HepG2 (cell line): ENCODE measurements at regions not wholly inside any gene's neighbourhood (a gene's known extent, or its start where the extent isn't known, plus 50 kb on each side); places are given as distances from the start of the nearest gene placed in this dataset.

ENCODE experiments used
- FOSL1 ChIP-seq: sonication (generic); formaldehyde crosslinking; IDR thresholded peaks from 2 replicates; pipeline ENCODE4 v1.9.0; 2021; ENCODE audit warnings: missing genetic modification reagents, borderline replicate concordance
- HDAC1 ChIP-seq: sonication (generic); formaldehyde crosslinking; IDR thresholded peaks from 2 replicates; pipeline ENCODE4 v1.5.1; 2020; ENCODE audit warnings: mild to moderate bottlenecking, missing genetic modification reagents
- KDM5B ChIP-seq: sonication (generic); formaldehyde crosslinking; IDR thresholded peaks from 2 replicates; pipeline ENCODE4 v1.4.0; 2020; ENCODE audit warnings: missing genetic modification reagents, mild to moderate bottlenecking, borderline replicate concordance
- NR2F2 ChIP-seq: IDR thresholded peaks from 2 replicates; pipeline ENCODE4 v1.6.1; 2012; ENCODE audit warnings: low read depth, inconsistent platforms, borderline replicate concordance
- POGZ ChIP-seq: sonication (generic); formaldehyde crosslinking; IDR thresholded peaks from 2 replicates; pipeline ENCODE4 v1.4.0; 2020; ENCODE audit warnings: mild to moderate bottlenecking, missing genetic modification reagents
- TAF15 ChIP-seq: fragments of 200-400 bp; formaldehyde crosslinking; IDR thresholded peaks from one replicate; pipeline ENCODE4 v1.6.1; 2018; ENCODE audit warnings: mild to moderate bottlenecking, low read depth, low read length; ENCODE audit not compliant: poor library complexity, severe bottlenecking
- TARDBP ChIP-seq: sonication (generic); formaldehyde crosslinking; IDR thresholded peaks from 2 replicates; pipeline ENCODE4 v1.8.0; 2022; ENCODE audit warnings: mild to moderate bottlenecking, missing genetic modification reagents
- THAP7 ChIP-seq: sonication (generic); formaldehyde crosslinking; IDR thresholded peaks from 2 replicates; pipeline ENCODE4 v1.8.1; 2023; ENCODE audit warnings: mild to moderate bottlenecking, missing genetic modification reagents
- ZFP36L2 ChIP-seq: sonication (generic); formaldehyde crosslinking; IDR thresholded peaks from 2 replicates; pipeline ENCODE4 v1.4.0; 2020; ENCODE audit warnings: missing genetic modification reagents
- ZFX ChIP-seq: sonication (generic); formaldehyde crosslinking; IDR thresholded peaks from 2 replicates; pipeline ENCODE4 v1.4.0; 2020; ENCODE audit warnings: mild to moderate bottlenecking, low read depth, missing genetic modification reagents, moderate library complexity
- ZKSCAN5 ChIP-seq: sonication (generic); formaldehyde crosslinking; IDR thresholded peaks from 2 replicates; pipeline ENCODE4 v1.5.1; 2020; ENCODE audit warnings: mild to moderate bottlenecking, missing genetic modification reagents
- ZNF101 ChIP-seq: sonication (generic); formaldehyde crosslinking; IDR thresholded peaks from 2 replicates; pipeline ENCODE4 v1.4.0; 2020; ENCODE audit warnings: mild to moderate bottlenecking, low read depth, missing genetic modification reagents, borderline replicate concordance
- ZNF256 ChIP-seq: sonication (generic); formaldehyde crosslinking; conservative IDR thresholded peaks from 2 replicates; pipeline ENCODE4 v1.4.0; 2020; ENCODE audit warnings: missing genetic modification reagents
- ZNF460 ChIP-seq: sonication (generic); formaldehyde crosslinking; IDR thresholded peaks from 2 replicates; pipeline ENCODE4 v1.5.1; 2020; ENCODE audit warnings: missing genetic modification reagents, mild to moderate bottlenecking, borderline replicate concordance
- ZNF615 ChIP-seq: sonication (generic); formaldehyde crosslinking; IDR thresholded peaks from 2 replicates; pipeline ENCODE4 v1.5.0; 2020; ENCODE audit warnings: mild to moderate bottlenecking, missing genetic modification reagents, borderline replicate concordance
- ZNF713 ChIP-seq: sonication (generic); formaldehyde crosslinking; IDR thresholded peaks from 2 replicates; pipeline ENCODE4 v1.4.0; 2020; ENCODE audit warnings: mild to moderate bottlenecking, missing genetic modification reagents
- ZNF740 ChIP-seq: sonication (generic); formaldehyde crosslinking; IDR thresholded peaks from 2 replicates; pipeline ENCODE4 v1.4.0; 2020; ENCODE audit warnings: missing genetic modification reagents
- ZNF780A ChIP-seq: sonication (generic); formaldehyde crosslinking; IDR thresholded peaks from 2 replicates; pipeline ENCODE4 v1.8.0; 2022; ENCODE audit warnings: mild to moderate bottlenecking, missing genetic modification reagents, moderate library complexity
- ZNF841 ChIP-seq: sonication (generic); formaldehyde crosslinking; IDR thresholded peaks from 2 replicates; pipeline ENCODE4 v1.8.1; 2023; ENCODE audit warnings: missing genetic modification reagents, borderline replicate concordance
- TF ChIP-seq, protein P1 (sequence below): sonication (generic); formaldehyde crosslinking; conservative IDR thresholded peaks from 2 replicates; pipeline ENCODE4 v1.8.0; 2022; ENCODE audit warnings: missing genetic modification reagents
- TF ChIP-seq, protein P2 (sequence below): sonication (generic); formaldehyde crosslinking; IDR thresholded peaks from 2 replicates; pipeline ENCODE4 v1.9.0; 2022; ENCODE audit warnings: low read depth, missing genetic modification reagents
- TF ChIP-seq, protein P3 (sequence below): sonication (generic); formaldehyde crosslinking; IDR thresholded peaks from 2 replicates; pipeline ENCODE4 v1.4.0; 2020; ENCODE audit warnings: missing genetic modification reagents
- TF ChIP-seq, protein P4 (sequence below): IDR thresholded peaks from 2 replicates; pipeline ENCODE4 v1.6.1; 2016; ENCODE audit warnings: missing compliant biosample characterization, missing genetic modification reagents, borderline replicate concordance

DNA sequence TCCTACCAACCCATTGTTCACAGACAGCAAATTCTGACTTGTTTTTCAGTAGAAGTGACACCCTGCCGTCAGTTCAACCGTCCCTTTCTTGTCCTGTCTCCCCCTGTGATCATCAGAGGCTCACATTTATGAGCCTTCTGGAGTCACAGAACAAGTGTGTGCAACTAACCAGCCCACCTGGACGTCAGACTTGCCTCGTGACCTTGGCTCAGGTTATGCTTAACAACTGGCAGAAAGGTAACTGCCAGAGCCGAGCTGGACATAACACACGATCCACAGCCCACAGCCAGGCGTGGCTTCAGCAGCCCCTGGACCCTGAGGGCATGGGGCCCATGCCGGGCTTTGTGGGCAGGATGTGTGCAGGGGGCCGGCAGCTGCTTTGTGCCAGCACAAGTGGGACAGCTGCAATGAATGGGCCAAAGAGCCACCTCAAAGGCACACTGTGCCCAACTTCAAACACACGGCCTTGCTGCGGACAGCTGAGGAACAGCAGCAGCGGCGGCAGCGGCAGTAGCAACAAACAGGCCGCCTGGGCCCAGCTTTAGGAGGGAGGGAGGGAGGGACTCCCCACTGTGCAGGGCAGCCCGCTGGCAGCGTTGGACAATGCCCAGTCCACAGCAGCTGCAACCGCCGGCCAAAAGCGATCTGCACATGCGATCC, 103.9 kb downstream of the ZBTB18 start (continued):
- TF ChIP-seq TAF15 (no peak), ZNF256 (CRISPR knock-in tag) (no peak), HDAC1 (CRISPR knock-in tag) (0 out of 2 replicates have a peak, but pooled peaks have one; percentile 11), TARDBP (CRISPR knock-in tag) (no peak), ZFX (CRISPR knock-in tag) (peak; percentile 21; the same call in 1 of the 2 replicates), ZNF713 (CRISPR knock-in tag) (no peak), FOSL1 (CRISPR knock-in tag) (no peak), ZNF780A (no peak), ZFP36L2 (CRISPR knock-in tag) (no peak), ZNF460 (CRISPR knock-in tag) (no peak), ZNF841 (CRISPR knock-in tag) (no peak), ZNF615 (CRISPR knock-in tag) (no peak), ZNF740 (CRISPR knock-in tag) (no peak), NR2F2 (no peak), POGZ (CRISPR knock-in tag) (no peak), ZNF101 (CRISPR knock-in tag) (no peak), ZKSCAN5 (CRISPR knock-in tag) (no peak), KDM5B (no peak), THAP7 (CRISPR knock-in tag) (no peak)
- TF ChIP-seq, protein P1, sequence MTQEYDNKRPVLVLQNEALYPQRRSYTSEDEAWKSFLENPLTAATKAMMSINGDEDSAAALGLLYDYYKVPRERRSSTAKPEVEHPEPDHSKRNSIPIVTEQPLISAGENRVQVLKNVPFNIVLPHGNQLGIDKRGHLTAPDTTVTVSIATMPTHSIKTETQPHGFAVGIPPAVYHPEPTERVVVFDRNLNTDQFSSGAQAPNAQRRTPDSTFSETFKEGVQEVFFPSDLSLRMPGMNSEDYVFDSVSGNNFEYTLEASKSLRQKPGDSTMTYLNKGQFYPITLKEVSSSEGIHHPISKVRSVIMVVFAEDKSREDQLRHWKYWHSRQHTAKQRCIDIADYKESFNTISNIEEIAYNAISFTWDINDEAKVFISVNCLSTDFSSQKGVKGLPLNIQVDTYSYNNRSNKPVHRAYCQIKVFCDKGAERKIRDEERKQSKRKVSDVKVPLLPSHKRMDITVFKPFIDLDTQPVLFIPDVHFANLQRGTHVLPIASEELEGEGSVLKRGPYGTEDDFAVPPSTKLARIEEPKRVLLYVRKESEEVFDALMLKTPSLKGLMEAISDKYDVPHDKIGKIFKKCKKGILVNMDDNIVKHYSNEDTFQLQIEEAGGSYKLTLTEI (CRISPR knock-in tag): no peak
- TF ChIP-seq, protein P2, sequence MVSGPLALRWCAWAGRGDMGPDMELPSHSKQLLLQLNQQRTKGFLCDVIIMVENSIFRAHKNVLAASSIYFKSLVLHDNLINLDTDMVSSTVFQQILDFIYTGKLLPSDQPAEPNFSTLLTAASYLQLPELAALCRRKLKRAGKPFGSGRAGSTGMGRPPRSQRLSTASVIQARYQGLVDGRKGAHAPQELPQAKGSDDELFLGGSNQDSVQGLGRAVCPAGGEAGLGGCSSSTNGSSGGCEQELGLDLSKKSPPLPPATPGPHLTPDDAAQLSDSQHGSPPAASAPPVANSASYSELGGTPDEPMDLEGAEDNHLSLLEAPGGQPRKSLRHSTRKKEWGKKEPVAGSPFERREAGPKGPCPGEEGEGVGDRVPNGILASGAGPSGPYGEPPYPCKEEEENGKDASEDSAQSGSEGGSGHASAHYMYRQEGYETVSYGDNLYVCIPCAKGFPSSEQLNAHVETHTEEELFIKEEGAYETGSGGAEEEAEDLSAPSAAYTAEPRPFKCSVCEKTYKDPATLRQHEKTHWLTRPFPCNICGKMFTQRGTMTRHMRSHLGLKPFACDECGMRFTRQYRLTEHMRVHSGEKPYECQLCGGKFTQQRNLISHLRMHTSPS (CRISPR knock-in tag): peak; percentile 66; the same call in 1 of the 2 replicates
- TF ChIP-seq, protein P3, sequence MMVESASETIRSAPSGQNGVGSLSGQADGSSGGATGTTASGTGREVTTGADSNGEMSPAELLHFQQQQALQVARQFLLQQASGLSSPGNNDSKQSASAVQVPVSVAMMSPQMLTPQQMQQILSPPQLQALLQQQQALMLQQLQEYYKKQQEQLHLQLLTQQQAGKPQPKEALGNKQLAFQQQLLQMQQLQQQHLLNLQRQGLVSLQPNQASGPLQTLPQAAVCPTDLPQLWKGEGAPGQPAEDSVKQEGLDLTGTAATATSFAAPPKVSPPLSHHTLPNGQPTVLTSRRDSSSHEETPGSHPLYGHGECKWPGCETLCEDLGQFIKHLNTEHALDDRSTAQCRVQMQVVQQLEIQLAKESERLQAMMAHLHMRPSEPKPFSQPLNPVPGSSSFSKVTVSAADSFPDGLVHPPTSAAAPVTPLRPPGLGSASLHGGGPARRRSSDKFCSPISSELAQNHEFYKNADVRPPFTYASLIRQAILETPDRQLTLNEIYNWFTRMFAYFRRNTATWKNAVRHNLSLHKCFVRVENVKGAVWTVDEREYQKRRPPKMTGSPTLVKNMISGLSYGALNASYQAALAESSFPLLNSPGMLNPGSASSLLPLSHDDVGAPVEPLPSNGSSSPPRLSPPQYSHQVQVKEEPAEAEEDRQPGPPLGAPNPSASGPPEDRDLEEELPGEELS: no peak
- TF ChIP-seq, protein P4, sequence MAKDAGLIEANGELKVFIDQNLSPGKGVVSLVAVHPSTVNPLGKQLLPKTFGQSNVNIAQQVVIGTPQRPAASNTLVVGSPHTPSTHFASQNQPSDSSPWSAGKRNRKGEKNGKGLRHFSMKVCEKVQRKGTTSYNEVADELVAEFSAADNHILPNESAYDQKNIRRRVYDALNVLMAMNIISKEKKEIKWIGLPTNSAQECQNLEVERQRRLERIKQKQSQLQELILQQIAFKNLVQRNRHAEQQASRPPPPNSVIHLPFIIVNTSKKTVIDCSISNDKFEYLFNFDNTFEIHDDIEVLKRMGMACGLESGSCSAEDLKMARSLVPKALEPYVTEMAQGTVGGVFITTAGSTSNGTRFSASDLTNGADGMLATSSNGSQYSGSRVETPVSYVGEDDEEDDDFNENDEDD: no peak
